ENCODE measurements at regions not wholly inside any gene's neighbourhood (a gene's known extent, or its start where the extent isn't known, plus 50 kb on each side); places are given as distances from the start of the nearest gene placed in this dataset.
"Not testable (repeated sequence)": the region's sequence is repeated elsewhere in the genome, so short reads cannot be mapped to it uniquely, and the experiment has no call there.

GRCh38 chr16:46466239-46466638 lies 154.9 kb downstream of the SHCBP1 start:
- no peaks in the 10 kb centered on the region for H3K79me2 ChIP-seq (ENCODE audit: low read length)
- no peaks in the 10 kb centered on the region for H4K20me1 ChIP-seq (ENCODE audit: insufficient read depth, low read length)
- TF ChIP-seq EZH2phosphoT487 (IDR thresholded peaks at IDR 0.05; ENCODE audit: low read length) (no peak), CTCF (IDR thresholded peaks at IDR 0.05; ENCODE audit: low read length) (no peak), EZH2 (optimal IDR thresholded peaks at IDR 0.05; ENCODE audit: low read depth, low read length) (no peak)
- no peaks in the 10 kb centered on the region for H3K27me3 ChIP-seq (replicated peaks; ENCODE audit: insufficient read depth, low read length)
- no peak for DNase-seq
- no peaks in the 10 kb centered on the region for H3F3A ChIP-seq (ENCODE audit: insufficient read depth, low read length)
- no peak overlapping the region for H3K4me2 ChIP-seq (ENCODE audit: low read depth, low read length)
- no peaks in the 10 kb centered on the region for H3K9me2 ChIP-seq (replicated peaks; ENCODE audit: insufficient read depth, low read length)
- no peaks in the 10 kb centered on the region for H3K4me1 ChIP-seq (ENCODE audit: low read length)
- H3K9me3 ChIP-seq (replicated peaks; ENCODE audit: insufficient read depth, low read length) = no peaks in the 10 kb centered on the region
- no peak overlapping the region for H3K27ac ChIP-seq (ENCODE audit: low read length)
- H3K36me3 ChIP-seq (replicated peaks; ENCODE audit: insufficient read depth, low read length) = no peaks in the 10 kb centered on the region
- no peak overlapping the region for H2AFZ ChIP-seq (ENCODE audit: low read length)
- no peak overlapping the region for H3K4me3 ChIP-seq (ENCODE audit: low read length)
- H3K9ac ChIP-seq (ENCODE audit: low read length) = no peak overlapping the region

GRCh38 chr16:46454801-46455200 lies 166.4 kb downstream of the SHCBP1 start:
- not testable (repeated sequence) for H3F3A ChIP-seq (ENCODE audit: insufficient read depth, low read length); H3K79me2 ChIP-seq (ENCODE audit: low read length); DNase-seq; H3K9me2 ChIP-seq (replicated peaks; ENCODE audit: insufficient read depth, low read length); H3K9me3 ChIP-seq (replicated peaks; ENCODE audit: insufficient read depth, low read length); H3K9ac ChIP-seq (ENCODE audit: low read length); H3K4me2 ChIP-seq (ENCODE audit: low read depth, low read length); H3K4me1 ChIP-seq (ENCODE audit: low read length); H3K27ac ChIP-seq (ENCODE audit: low read length); H3K27me3 ChIP-seq (replicated peaks; ENCODE audit: insufficient read depth, low read length); H4K20me1 ChIP-seq (ENCODE audit: insufficient read depth, low read length); H3K4me3 ChIP-seq (ENCODE audit: low read length); H3K36me3 ChIP-seq (replicated peaks; ENCODE audit: insufficient read depth, low read length); H2AFZ ChIP-seq (ENCODE audit: low read length)

- no peaks in the 10 kb centered on the region for H3K79me2 ChIP-seq (ENCODE audit: low read length)
- no peaks in the 10 kb centered on the region for H3K9me2 ChIP-seq (replicated peaks; ENCODE audit: insufficient read depth, low read length)
- H3F3A ChIP-seq (ENCODE audit: insufficient read depth, low read length) = no peaks in the 10 kb centered on the region
- no peak overlapping the region for H3K27ac ChIP-seq (ENCODE audit: low read length)
- H3K9ac ChIP-seq (ENCODE audit: low read length) = no peak overlapping the region
- no peak for DNase-seq
- H3K27me3 ChIP-seq (replicated peaks; ENCODE audit: insufficient read depth, low read length) = no peaks in the 10 kb centered on the region
- no peaks in the 10 kb centered on the region for H4K20me1 ChIP-seq (ENCODE audit: insufficient read depth, low read length)
- no peaks in the 10 kb centered on the region for H3K4me1 ChIP-seq (ENCODE audit: low read length)
- no peaks in the 10 kb centered on the region for H3K36me3 ChIP-seq (replicated peaks; ENCODE audit: insufficient read depth, low read length)
- H3K4me2 ChIP-seq (ENCODE audit: low read depth, low read length) = no peak overlapping the region
- no peak overlapping the region for H3K4me3 ChIP-seq (ENCODE audit: low read length)
- H3K9me3 ChIP-seq (replicated peaks; ENCODE audit: insufficient read depth, low read length) = no peaks in the 10 kb centered on the region
- TF ChIP-seq EZH2phosphoT487 (IDR thresholded peaks at IDR 0.05; ENCODE audit: low read length) = no peak
- TF ChIP-seq CTCF (IDR thresholded peaks at IDR 0.05; ENCODE audit: low read length) = no peak
- no peak for TF ChIP-seq EZH2 (optimal IDR thresholded peaks at IDR 0.05; ENCODE audit: low read depth, low read length)
- no peak overlapping the region for H2AFZ ChIP-seq (ENCODE audit: low read length)
Measured at GRCh38 chr16:46428108-46429061, 192.8 kb downstream of the SHCBP1 start.

All from MM.1S (cell line).